ENCODE measurements at regions not wholly inside any gene's neighbourhood (a gene's known extent, or its start where the extent isn't known, plus 50 kb on each side); places are given as distances from the start of the nearest gene placed in this dataset.

DNA sequence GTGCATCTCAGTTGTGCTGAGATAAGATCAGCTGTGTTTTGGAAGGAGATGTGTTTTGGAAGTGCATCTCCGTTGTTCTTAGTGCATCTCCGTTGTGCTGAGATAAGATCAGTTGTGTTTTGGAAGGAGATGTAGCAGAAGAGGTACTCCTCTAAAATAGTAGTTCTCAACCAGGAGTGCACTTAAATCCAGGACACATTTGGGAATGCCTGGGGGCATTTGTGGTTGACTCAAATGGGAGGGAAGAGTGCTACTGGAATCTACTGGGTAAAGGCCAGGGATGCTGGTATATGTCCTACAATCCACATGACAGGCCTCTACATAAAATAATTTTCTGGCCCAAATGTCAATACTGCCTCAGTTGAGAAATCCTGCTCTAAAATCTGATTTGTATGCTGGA, 70.8 kb upstream of the CHRDL1 start:
- no peak overlapping the region for H3K27ac ChIP-seq
- TF ChIP-seq, protein P1, sequence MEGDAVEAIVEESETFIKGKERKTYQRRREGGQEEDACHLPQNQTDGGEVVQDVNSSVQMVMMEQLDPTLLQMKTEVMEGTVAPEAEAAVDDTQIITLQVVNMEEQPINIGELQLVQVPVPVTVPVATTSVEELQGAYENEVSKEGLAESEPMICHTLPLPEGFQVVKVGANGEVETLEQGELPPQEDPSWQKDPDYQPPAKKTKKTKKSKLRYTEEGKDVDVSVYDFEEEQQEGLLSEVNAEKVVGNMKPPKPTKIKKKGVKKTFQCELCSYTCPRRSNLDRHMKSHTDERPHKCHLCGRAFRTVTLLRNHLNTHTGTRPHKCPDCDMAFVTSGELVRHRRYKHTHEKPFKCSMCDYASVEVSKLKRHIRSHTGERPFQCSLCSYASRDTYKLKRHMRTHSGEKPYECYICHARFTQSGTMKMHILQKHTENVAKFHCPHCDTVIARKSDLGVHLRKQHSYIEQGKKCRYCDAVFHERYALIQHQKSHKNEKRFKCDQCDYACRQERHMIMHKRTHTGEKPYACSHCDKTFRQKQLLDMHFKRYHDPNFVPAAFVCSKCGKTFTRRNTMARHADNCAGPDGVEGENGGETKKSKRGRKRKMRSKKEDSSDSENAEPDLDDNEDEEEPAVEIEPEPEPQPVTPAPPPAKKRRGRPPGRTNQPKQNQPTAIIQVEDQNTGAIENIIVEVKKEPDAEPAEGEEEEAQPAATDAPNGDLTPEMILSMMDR (IDR thresholded peaks at IDR 0.05), result no peak
- TF ChIP-seq POLR2A (IDR thresholded peaks at IDR 0.05), result no peak
- no peak for TF ChIP-seq POLR2AphosphoS5 (IDR thresholded peaks at IDR 0.05)
- no peaks in the 10 kb centered on the region for H3K9me3 ChIP-seq
- no peak for DNase-seq (ENCODE audit: low spot score in 2 of 2)
- peaks cover 0 to 52% of the 10 kb centered on the region in 2 donors for H3K27me3 ChIP-seq
- no peak overlapping the region for H3K4me3 ChIP-seq
- no peaks in the 10 kb centered on the region for H3K4me1 ChIP-seq
- intact Hi-C loops (cut with DNase I; ENCODE audit: low total_unique reads), result no loop called here
- H3K36me3 ChIP-seq, result no peaks in the 10 kb centered on the region

DNA sequence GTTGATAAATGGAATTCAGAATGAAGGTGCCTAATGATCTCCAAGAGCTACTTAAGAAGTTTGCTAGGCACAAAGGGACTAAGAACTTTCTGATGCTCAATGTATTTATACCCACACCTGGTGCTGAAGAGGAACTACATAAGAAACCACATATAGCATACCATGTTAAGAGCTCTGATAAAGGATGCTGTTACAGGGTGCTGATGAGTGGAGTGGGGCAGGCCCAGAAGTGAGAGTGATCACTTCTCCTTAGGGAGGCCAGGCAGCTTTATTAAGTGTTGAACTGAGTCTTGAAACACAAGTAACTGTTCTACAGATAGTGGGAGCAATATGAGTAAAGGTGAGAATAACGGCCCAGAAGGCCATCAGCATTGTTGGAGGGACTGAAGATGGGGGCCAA, 68.3 kb upstream of the CHRDL1 start:
- intact Hi-C loops (cut with DNase I; ENCODE audit: low total_unique reads), result no loop called here
- Histone ChIP-seq H3K9me3 (no peaks in the 10 kb centered on the region), H3K27ac (no peak overlapping the region), H3K36me3 (no peaks in the 10 kb centered on the region), H3K4me3 (no peak overlapping the region), H3K4me1 (no peaks in the 10 kb centered on the region), H3K27me3 (peaks cover 0 to 42% of the 10 kb centered on the region in 2 donors)
- TF ChIP-seq, protein P1 (IDR thresholded peaks at IDR 0.05), result no peak
- no peak for DNase-seq (ENCODE audit: low spot score in 2 of 2)

DNA sequence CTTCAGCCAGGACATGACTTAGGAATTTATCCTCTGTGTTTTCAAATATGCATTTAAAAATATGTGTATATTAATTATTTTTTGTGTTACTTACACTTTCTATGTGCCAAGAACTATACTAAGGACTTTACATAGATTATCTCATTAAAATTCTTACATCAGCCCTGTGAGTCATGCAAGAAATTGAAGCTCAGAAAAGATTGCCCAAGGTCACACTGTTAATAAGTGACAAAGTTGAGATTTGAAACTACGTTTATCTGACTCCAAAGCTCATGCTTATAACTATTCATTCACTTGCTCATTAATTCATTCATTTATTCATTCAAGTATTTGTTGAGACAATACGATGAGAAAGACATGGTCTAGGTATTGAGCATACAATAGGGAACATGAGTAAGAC, 62.9 kb upstream of the CHRDL1 start:
- H3K36me3 ChIP-seq, result no peaks in the 10 kb centered on the region
- H3K27ac ChIP-seq, result no peak overlapping the region
- H3K9me3 ChIP-seq, result no peaks in the 10 kb centered on the region
- H3K27me3 ChIP-seq, result peaks cover 0 to 43% of the 10 kb centered on the region in 2 donors
- no peaks in the 10 kb centered on the region for H3K4me1 ChIP-seq
- TF ChIP-seq, protein P1 (IDR thresholded peaks at IDR 0.05), result no peak
- TF ChIP-seq POLR2A (IDR thresholded peaks at IDR 0.05), result no peak
- no peak for TF ChIP-seq POLR2AphosphoS5 (IDR thresholded peaks at IDR 0.05)
- no peak for DNase-seq (ENCODE audit: low spot score in 2 of 2)
- no peak overlapping the region for H3K4me3 ChIP-seq
- intact Hi-C loops (cut with DNase I; ENCODE audit: low total_unique reads), result no loop called here

DNA sequence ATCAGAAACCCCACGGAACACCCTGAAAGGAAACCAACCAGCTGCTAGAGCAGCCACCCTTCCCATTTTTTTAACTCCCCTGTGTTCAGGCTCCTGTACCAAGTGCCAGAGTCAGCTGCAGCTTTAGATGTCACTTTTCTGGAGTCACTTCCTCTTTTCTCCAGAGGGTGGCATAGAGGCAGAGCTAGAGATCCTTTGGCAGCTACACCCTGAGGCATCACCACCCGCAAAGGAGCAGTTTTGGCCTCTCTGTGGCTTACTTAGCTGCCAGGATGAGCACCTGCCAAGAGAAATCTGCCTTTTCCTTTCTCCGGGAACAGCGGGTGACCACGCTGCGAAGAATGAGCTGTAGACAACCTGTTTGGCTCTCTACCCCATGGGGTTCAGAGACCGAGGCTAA, 58.0 kb upstream of the CHRDL1 start:
- Histone ChIP-seq H3K36me3 (no peaks in the 10 kb centered on the region), H3K27ac (no peak overlapping the region), H3K9me3 (no peaks in the 10 kb centered on the region), H3K4me3 (no peak overlapping the region), H3K27me3 (peaks cover 0 to 49% of the 10 kb centered on the region in 2 donors), H3K4me1 (no peaks in the 10 kb centered on the region)
- intact Hi-C loops (cut with DNase I; ENCODE audit: low total_unique reads), result no loop called here
- peak; percentile 51 to 61 for DNase-seq (ENCODE audit: low spot score in 2 of 2)
- TF ChIP-seq POLR2A (IDR thresholded peaks at IDR 0.05), result no peak
- TF ChIP-seq, protein P1 (IDR thresholded peaks at IDR 0.05), result peak; percentile 8 to 46 (median 21)

DNA sequence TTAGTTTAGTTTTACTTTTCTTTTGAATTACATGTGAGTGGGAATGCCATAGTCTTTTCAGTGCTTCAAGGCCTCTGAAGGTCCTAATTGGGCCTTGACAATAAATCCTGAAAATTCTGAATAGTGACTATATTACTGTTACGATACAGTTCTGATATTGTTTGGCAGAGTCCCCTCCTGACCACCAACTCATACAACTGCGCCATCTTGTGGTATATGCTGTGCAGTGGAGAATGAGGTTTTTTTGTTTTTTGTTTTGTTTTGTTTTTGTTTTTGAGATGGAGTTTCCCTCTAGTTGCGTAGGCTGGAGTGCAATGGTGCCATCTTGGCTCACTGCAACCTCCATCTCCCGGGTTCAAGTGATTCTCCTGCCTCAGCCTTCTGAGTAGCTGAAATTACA, 56.6 kb upstream of the CHRDL1 start:
- intact Hi-C loops (cut with DNase I; ENCODE audit: low total_unique reads), result no loop called here
- Histone ChIP-seq H3K4me3 (no peak overlapping the region), H3K27ac (no peak overlapping the region), H3K9me3 (no peaks in the 10 kb centered on the region), H3K27me3 (peaks cover 0 to 58% of the 10 kb centered on the region in 2 donors), H3K36me3 (no peaks in the 10 kb centered on the region), H3K4me1 (no peaks in the 10 kb centered on the region)
- DNase-seq (ENCODE audit: low spot score in 2 of 2), result no peak
- TF ChIP-seq, protein P1 (IDR thresholded peaks at IDR 0.05), result no peak
- no peak for TF ChIP-seq POLR2A (IDR thresholded peaks at IDR 0.05)
- no peak for TF ChIP-seq POLR2AphosphoS5 (IDR thresholded peaks at IDR 0.05)
